ENCODE measurements at regions not wholly inside any gene's neighbourhood (a gene's known extent, or its start where the extent isn't known, plus 50 kb on each side); places are given as distances from the start of the nearest gene placed in this dataset.
"Not testable (repeated sequence)": the region's sequence is repeated elsewhere in the genome, so short reads cannot be mapped to it uniquely, and the experiment has no call there.

DNA sequence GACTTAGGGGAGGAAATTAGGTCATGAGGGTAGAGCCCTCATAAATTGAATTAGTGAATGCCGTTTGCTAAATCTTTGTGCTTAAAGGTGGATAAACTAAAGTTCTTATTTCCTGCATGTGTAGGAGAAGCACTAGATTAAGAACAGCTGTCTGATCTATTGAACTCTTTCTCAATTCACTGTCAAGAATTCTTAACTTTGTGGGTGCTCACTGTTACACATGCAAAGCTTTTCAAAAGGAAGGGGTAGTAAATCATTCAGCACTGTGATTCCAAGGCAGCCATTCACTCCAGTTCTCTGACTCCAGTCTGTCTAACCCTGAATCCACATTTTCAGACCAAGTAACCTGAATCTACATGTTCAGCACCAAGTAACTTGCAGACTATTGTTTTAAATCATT is 1520.1 kb downstream of the PCDH18 start:
- intact Hi-C loops (cut with DNase I) = no loop called here
- ATAC-seq (no peak), DNase-seq (ENCODE audit: low spot score) (no peak)

DNA sequence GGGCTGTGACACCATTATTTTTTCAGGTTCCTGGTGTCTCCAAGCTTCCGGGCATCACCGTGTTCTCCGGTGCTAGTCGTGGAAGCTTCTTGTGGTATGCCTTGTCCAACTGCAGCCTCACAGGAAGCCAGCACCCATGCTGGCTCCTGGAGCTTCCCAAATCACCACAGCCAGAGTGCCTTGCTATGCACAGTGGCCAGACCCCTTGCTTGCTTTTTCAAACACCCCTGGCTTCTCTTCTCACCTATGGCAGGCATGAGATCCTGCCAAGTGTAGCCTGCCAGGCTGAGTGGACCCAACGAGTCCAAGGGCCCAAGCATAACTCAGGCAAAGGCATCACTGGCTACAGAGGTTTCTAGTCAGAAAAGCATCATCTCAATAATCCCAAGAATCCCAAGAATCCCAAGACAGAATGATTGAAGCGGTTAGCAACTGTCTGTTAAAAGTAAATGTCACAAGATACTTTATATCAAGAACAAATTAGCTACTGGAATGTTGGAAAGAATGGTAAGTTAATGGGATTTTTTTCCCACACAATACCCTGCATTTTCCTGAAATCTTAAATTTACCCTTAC is 1522.9 kb downstream of the PCDH18 start:
- intact Hi-C loops (cut with DNase I) = no loop called here
- ATAC-seq (no peak), DNase-seq (ENCODE audit: low spot score) (no peak)

DNA sequence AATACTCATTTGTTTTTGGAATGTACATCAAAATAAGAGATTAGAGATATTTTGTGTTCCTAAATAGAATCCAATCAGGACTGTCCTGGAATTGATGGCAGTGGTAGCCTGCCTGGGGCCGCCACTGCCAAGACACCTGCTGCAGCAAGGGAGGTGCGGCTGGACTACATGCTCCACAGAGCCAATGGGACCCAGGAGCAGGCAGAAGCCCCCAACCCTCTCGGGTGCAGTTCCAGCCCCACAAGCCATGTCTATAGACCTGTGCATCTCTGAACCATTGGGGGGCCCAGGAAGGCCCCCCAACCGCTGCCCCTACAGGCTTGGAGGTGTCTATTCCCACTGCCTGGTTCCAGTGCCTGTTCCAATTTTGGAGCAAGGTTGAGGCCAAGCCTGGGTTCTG is 1524.3 kb downstream of the PCDH18 start:
- DNase-seq (ENCODE audit: low spot score) = no peak
- no peak for ATAC-seq
- intact Hi-C loops (cut with DNase I) = no loop called here

- intact Hi-C loops (cut with DNase I) = no loop called here
- DNase-seq (ENCODE audit: low spot score) (no peak), ATAC-seq (no peak)
Measured at GRCh38 chr4:136002316-136002715, 1530.0 kb downstream of the PCDH18 start.

DNA sequence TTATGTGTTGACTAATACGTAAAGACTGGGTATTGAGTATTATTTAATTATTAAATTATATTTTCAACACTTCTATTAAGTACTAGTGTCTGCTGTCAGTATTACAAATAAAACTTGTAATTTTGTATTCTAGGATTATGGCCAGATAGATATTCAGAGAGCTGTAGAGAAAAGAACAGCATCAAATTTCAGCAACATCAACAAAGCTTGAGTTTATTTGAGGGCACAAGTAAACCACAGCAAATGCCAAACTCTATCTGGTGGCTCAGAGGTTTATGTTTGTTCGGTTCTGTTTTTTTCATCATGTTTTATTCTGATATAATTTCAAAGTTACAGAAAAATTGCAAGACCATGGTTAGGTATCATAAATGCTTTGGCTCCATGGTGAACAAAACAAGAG is 1530.5 kb downstream of the PCDH18 start:
- no peak for ATAC-seq
- no peak for DNase-seq (ENCODE audit: low spot score)
- intact Hi-C loops (cut with DNase I) = no loop called here

DNA sequence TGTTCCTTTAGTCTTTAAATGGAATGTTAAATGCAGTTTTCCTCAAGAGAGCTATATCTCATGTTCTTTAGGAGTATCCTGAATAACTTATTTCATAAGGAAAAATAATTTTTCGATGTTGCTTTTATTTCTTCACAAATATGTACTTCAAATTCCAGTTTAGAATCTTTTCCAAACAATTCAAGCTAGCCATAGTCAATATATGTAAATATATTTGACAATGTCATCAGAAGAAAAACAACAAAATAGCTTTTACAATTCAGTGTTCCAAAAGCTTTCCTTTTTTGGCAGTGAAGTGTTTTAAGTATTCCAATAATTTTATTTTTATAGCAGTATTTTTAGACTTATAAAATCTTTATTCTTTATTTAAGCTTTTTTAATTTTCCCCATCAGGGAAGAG is 1532.0 kb downstream of the PCDH18 start:
- no peak for ATAC-seq
- intact Hi-C loops (cut with DNase I) = no loop called here
- no peak for DNase-seq (ENCODE audit: low spot score)

- intact Hi-C loops (cut with DNase I) = no loop called here
- no peak for ATAC-seq
- DNase-seq (ENCODE audit: low spot score) = no peak
Measured at GRCh38 chr4:135994360-135994759, 1537.9 kb downstream of the PCDH18 start.

DNA sequence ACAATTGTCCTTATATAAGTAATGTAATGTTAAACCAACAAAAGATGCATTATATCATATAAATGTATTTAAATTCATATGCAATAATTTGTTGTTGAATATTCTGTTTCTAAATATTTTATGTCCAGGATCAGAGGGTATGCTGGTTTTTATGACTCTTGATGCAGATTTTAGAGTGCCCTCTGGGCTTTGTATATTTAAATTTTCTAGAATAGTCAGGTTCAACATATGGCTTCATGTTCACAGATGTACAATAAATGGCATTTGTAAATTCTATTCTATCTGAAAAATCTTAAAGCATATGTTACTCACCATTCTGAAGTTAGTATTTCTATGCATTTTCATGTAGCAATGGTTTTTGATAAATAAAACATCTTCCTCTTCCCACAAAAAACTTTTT is 1555.4 kb downstream of the PCDH18 start:
- intact Hi-C loops (cut with DNase I) = no loop called here
- DNase-seq (ENCODE audit: low spot score) = no peak
- no peak for ATAC-seq

DNA sequence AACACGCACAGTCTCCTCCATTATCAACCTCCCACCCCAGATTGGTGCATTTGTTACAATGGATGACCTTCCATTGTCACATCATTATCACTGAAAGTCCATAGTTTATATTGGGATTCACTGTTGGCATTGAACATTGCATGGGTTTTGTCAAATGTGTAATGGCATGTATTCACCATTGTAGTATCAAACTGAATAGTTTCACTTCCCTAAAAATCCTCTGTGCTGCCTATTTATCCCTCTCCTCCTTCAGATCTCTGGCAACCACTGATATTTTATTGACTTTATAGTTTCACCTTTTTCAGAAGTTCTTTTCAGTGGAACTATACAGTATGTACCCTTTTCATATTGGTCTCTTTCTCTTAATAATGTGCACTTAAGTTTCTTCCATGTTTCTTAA is 1565.4 kb downstream of the PCDH18 start:
- intact Hi-C loops (cut with DNase I) = no loop called here
- DNase-seq (ENCODE audit: low spot score) (no peak), ATAC-seq (no peak)

DNA sequence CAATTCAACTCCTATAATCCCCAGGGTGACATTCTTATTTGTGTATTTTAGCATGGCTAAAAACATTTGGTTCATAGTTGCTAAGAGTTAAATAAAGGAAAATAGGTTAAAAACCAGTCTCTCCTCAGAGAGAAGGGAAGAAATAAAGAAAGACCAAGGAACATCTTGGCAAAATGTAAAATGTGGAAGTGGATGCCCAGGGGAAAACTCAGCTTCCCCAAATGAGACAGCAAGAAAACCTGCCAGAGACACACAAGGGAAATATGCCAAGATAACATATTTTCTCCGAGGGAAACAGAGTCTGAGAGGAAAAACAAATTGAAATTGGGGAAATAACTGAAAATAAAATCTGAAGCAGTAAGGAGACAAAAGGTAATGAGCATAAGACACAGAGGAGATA is 1569.3 kb downstream of the PCDH18 start:
- intact Hi-C loops (cut with DNase I) = no loop called here
- DNase-seq (ENCODE audit: low spot score) = no peak
- no peak for ATAC-seq

- ATAC-seq (no peak), DNase-seq (ENCODE audit: low spot score) (no peak)
- intact Hi-C loops (cut with DNase I) = no loop called here
Measured at GRCh38 chr4:135949931-135950330, 1582.4 kb downstream of the PCDH18 start.

DNA sequence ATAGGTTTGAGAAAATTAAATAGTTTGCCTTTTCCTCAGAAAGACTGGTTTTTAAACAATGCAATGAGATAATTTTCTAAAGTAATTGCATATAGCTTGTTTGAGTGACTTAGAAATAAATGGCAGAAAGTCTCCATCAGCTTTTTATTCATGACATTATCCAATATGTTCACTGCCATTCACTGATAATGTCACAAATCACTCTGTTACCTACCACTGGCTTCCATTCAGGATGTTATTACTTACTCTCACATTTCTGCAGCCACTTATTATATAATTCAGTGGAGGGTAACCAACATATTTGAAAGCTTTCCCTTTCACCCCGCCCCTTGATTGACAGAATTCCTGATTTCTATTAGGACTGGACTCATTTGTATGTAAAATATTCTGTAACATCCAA is 1583.5 kb downstream of the PCDH18 start:
- DNase-seq (ENCODE audit: low spot score) (no peak), ATAC-seq (no peak)
- intact Hi-C loops (cut with DNase I) = no loop called here

DNA sequence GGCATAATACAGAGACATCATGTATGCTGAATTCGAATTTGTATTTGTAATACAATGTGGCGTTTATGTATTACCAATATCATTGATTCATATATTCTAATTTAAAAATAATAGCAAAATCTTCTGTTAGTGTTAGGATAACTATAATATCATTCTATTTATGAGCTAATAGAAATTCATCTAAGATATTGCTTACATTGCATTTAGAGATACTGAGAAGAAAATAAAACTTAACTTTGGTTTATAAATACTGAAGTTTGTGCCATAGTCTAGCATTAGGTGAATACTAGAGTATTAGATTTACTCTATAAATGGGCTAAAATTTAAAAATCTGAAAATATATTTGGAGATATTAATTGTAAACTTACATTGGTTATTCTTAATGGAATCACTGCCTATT is 1590.6 kb downstream of the PCDH18 start:
- DNase-seq (ENCODE audit: low spot score) (no peak), ATAC-seq (no peak)
- intact Hi-C loops (cut with DNase I) = no loop called here

DNA sequence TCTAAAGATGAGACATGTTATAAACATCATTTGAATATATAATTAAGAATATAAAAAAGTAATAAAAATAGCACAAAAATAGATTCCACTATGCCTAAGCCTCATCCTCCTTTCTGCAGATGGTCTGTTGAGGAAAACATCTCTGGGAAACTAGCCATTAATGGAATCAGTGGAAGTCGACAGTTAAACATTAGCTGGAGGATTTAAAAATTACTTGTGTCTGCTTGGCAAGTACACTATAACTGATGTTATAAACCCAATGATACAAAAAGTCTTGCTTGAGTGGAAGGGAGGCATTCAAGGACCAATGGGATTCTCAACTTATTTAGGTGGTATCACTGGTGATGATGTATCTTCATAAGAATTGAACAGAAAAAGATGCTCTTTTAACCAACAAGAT is 1598.3 kb downstream of the PCDH18 start:
- DNase-seq (ENCODE audit: low spot score) (no peak), ATAC-seq (no peak)
- intact Hi-C loops (cut with DNase I) = no loop called here

- intact Hi-C loops (cut with DNase I) = no loop called here
- ATAC-seq (no peak), DNase-seq (ENCODE audit: low spot score) (no peak)
Measured at GRCh38 chr4:135927651-135928050, 1604.6 kb downstream of the PCDH18 start.

DNA sequence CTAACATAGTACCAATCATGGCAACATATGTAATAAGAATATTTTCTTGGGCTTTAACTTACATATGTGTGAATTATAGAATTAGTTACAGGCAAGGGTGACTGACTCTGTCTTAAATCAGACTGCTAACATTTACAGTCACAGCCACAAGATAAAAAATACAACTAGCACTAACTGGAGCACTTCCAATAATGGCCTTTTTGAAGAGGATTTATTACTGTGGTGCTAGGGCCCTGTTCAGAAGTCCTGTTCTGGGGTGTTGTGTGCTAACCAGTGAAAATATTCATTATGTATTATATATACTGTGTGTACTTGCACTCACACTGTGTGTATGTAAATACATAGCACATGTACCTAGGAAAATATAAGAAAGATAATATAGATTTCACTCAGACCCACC is 1611.2 kb downstream of the PCDH18 start:
- ATAC-seq (no peak), DNase-seq (ENCODE audit: low spot score) (no peak)
- intact Hi-C loops (cut with DNase I) = no loop called here

GRCh38 chr4:135917011-135917410 is 1615.3 kb downstream of the PCDH18 start:
- intact Hi-C loops (cut with DNase I) = no loop called here
- ATAC-seq = no peak
- no peak for DNase-seq (ENCODE audit: low spot score)

- ATAC-seq (no peak), DNase-seq (ENCODE audit: low spot score) (no peak)
- intact Hi-C loops (cut with DNase I) = no loop called here
Measured at GRCh38 chr4:135900956-135901355, 1631.3 kb downstream of the PCDH18 start.

GRCh38 chr4:135864304-135864703 is 1662.7 kb upstream of the PABPC4L start:
- ATAC-seq; DNase-seq (ENCODE audit: low spot score); intact Hi-C loops (cut with DNase I): not testable (repeated sequence)

DNA sequence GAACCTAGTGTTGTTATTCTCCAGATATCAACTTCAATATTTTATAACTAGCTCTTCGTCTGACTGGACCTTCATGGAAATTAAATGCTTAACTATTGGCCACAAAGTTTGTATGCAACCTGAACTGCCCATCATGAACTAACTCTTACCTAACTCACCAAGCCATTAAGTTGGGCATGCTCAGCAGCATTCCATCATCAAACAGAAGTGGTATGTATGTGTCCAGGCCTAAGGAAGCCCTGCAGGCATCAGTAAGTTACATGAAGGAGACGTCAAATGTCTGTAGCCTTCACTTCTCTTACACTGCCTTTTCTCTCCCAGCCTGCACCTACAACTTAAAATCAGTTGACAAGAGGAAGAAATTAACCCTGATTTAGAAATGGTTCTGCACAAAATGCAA is 1639.2 kb upstream of the PABPC4L start:
- DNase-seq (ENCODE audit: low spot score) (no peak), ATAC-seq (no peak)
- intact Hi-C loops (cut with DNase I) = no loop called here

- intact Hi-C loops (cut with DNase I) = no loop called here
- no peak for ATAC-seq
Measured at GRCh38 chr4:135839712-135840111, 1638.1 kb upstream of the PABPC4L start.

DNA sequence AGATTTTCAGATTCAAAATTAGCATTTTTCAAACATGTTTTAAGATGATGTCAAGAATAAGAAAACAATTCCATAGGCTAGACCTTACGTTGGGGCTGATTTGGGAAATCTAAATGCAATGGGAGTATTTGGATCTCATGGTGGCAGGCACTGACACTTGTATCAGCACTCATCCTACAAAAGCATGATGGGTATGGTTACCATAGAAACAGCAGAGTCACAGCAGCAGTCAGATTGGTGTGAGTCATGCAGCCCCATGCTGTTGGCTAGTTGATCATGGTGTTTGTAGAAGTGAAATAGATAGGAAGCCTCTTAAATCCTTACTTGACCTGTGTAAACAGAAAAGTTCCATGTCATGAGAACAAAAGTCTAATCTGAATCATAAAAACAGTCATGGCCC is 1637.3 kb upstream of the PABPC4L start:
- intact Hi-C loops (cut with DNase I) = no loop called here
- ATAC-seq = no peak

More at GRCh38 chr4:135839712-135840111, 1638.1 kb upstream of the PABPC4L start:
- no peak for DNase-seq (ENCODE audit: low spot score)

More for the DNA sequence above, 1637.3 kb upstream of the PABPC4L start:
- DNase-seq (ENCODE audit: low spot score) = no peak

Data from sciatic nerve (tissue), 2 donors.